Left renal pelvis (tissue), 4 donors: ENCODE measurements at regions not wholly inside any gene's neighbourhood (a gene's known extent, or its start where the extent isn't known, plus 50 kb on each side); places are given as distances from the start of the nearest gene placed in this dataset.

Experiments
- DNase-seq, 4 donors: peaks; one replicate each; pipeline ENCODE4 v3.0.0-alpha.2; 2013; ENCODE audit warnings: low read depth in 4 of 4, low spot score in 3 of 4

DNA sequence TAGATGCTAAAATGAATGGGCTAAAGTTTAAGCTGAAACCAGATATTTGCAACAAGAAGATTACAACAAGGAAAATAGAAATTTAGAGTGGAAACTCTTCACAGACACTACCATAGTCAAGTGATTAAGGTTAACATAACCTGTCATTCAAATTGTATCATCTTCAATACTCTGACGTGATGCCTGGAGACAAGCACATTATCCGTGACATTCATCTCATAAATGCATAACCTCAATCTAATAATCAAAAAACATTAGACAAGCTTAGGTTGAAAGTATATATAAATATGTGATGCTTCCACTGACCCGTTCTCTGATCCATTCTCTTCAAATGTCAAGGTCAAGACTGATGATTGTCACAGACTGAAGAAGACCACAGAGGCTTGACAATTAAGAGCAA lies 263.8 kb upstream of the MEOX2 start:
- DNase-seq, result no peak

DNA sequence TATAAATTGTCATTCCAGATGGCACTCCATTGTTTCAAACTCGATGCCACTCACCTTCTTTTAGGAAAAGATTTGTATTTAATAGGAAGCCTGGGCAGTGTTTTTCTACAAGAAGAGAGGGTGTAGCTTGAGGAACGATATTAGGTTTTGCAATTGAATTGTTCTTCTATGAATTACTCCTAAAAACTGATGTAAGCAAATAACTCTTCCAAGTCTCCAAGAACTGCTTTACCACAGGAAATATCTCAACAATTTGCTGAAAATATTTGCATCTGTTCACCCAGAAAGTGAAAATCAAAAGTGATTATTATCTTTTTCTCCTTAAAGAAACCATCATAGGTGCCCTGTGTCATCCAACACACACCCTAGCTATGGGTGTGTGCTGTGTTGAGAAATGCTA lies 261.3 kb upstream of the MEOX2 start:
- DNase-seq, result no peak

DNA sequence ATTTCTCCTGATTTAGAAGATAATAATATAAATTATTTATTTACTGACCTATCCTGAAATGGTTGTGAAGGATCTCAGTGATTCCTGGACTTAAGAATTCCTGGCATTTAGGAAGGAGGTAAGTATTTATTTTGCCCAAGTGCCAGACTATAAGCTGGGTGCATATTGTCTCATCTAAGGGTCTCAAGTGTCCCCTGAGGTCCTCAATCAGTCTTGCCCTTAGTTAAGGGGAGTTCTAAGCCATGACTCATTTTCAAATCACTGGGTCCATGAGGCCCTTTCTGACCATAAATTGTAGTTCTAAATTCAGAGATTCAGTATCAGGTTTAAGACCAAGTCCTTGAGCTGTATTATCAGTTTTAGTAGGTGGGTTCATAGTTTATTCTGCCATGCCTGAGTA lies 251.6 kb upstream of the MEOX2 start:
- DNase-seq, result no peak

DNA sequence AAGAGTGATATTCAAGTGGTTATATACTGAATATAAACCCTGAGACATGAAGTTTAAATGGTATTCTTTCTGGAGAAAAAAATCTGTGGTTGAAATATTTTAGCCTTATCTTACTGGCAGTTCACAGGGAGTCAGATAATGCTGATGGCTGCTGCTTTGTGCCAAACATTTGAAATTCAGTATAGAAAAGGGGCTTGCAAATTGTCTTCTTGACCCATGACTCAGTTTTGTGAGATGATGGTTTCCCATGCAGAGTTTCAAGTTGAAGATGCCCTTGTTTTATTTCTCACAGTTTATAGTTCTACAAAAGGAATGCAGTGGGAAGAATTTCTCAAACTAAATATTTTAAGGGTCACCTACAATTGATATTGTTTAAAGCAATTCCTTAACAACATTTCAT lies 251.1 kb upstream of the MEOX2 start:
- no peak for DNase-seq

DNA sequence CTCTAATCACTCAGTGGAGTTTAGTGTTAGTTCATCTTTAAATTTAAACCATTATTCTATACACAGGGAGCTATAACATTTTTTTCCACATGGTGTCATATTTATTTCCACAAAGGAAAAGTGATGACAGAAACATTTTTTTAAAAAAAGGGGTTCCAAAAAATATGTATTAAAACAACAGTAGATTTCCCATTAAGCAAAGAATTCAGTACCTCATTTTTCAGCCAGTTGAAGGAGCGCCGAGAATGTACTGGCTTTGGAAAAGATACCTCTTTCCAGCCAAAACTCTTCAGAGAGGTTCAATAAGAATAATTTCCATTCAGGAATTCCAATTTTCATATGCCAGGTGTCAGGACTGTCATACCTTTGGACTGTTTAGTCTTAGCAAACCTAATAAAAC lies 250.5 kb upstream of the MEOX2 start:
- DNase-seq, result no peak

DNA sequence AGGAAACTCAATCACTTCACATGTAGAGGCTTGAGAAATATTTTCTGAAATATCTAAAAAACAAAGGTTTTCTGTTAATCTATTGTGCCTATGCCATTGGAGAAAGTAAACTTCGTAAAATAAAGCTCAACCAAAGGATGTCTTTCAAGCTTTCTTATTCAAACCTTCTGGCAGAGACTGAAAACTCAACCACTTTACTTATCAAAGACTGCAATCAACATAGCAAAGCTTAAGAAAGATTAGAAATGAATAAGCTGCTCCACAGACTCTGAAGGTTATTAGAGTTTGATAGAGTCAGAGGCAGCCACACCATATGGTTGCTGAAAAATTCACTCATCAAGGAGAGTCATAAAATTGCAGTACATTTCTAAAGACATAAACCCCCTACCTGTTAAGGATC lies 245.8 kb upstream of the MEOX2 start:
- DNase-seq, result no peak

DNA sequence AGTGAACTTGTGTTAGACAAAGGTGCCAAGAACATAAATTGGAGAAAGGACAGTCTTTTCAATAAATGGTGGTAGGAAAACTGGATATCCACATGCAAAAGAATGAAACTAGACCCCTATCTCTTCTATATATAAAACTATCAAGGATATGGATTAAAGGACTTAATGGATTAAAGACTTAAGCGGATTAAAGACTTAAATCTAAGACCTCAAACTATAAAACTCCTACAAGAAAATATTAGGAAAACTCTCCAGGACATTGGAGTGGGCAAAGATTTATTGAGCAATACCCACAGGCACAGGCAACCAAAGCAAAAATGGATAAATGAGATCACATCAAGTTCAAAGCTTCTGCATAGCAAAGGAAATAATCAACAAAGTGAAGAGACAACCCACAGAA lies 242.9 kb upstream of the MEOX2 start:
- DNase-seq, result no peak

DNA sequence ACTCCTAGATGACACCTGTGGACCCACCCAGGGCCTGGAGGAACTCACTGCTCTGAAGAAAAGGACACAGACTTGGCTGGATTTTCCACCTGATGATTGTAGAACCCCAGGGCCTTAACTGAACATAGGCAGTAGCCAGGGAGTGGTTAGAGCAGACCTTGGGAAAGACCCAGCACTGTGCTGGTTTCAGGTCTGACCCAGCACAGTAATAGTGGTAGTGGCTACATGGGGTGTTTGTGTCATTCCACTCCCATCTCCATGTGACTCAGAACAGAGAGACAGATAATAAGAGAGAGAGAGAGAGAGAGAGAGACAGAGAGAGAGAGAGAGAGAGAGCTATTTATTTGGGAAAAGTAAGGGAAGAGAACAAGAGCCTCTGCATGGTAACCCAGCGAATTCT lies 239.1 kb upstream of the MEOX2 start:
- DNase-seq, result no peak

DNA sequence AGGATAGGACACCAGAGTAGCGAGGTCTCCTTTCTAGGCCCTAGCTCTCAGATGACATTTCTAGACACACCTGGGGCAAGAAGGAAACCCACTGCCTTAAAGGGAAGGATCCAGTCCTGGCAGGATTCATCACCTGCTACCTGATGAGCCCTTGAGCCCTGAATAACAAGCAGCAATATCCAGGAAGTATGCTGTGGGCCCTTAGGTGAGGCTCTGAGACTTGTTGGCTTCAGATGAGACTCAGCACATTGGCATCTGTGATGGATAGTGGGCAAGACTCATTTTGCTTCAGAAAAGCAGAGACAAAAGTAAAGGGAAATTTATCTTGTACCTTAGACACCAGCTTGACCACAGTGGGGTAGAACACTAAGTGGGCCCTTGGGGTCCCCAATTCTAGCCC lies 238.4 kb upstream of the MEOX2 start:
- DNase-seq, result no peak

DNA sequence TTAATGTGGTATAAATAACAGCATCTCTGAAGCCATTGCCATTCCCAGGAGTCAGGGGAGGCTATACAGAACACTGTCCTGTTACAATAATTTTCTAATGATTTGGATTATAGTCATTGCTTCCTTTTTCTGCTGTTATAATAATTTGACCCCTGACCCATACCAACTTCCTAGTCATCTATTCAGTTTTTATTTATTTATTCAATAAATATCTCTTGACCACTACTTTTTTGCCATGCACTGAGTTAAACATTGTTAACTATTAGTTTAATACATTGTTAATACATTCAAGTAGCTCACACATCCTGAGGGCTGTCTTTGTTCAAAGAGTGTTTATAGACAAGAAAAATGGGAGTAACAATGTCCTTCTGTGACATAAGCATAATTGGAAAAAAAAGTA lies 235.5 kb upstream of the MEOX2 start:
- DNase-seq, result no peak

DNA sequence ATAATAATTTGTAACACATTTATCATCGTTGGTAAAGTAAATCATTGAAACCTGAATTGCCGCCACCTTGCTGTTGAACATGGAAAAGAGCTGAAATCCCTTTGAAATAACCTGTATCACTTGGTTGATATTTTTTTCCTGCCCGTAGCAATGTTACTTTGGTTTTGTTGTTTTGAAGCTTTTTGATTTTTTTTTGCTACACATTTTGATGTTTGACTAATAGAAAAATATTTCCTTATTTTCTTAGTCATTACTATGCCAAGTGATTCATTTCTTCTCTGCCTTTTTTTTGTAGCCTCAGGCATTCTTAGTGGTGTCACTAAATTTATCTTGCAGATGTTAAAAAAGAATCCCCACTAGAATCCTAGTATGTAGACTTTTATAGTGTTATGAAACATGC lies 235.1 kb upstream of the MEOX2 start:
- no peak for DNase-seq

DNA sequence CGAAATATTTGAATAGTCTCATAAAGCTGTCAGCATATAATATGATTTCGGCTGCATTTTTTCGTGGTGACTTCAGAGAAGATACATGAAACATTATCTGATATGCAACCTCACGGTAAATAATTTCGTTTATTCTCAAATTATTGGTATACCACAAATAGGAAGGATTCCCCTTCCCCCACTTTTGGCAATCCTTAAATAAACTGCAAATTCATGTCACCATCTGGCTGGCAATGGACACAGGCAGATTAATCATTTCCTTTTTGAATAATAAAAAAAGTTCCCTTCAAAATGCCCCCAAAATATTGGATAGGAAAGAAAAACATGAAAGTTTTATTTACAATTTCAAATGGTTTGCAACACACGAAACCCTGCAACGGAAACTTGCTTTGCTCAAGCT lies 234.5 kb upstream of the MEOX2 start:
- no peak for DNase-seq

DNA sequence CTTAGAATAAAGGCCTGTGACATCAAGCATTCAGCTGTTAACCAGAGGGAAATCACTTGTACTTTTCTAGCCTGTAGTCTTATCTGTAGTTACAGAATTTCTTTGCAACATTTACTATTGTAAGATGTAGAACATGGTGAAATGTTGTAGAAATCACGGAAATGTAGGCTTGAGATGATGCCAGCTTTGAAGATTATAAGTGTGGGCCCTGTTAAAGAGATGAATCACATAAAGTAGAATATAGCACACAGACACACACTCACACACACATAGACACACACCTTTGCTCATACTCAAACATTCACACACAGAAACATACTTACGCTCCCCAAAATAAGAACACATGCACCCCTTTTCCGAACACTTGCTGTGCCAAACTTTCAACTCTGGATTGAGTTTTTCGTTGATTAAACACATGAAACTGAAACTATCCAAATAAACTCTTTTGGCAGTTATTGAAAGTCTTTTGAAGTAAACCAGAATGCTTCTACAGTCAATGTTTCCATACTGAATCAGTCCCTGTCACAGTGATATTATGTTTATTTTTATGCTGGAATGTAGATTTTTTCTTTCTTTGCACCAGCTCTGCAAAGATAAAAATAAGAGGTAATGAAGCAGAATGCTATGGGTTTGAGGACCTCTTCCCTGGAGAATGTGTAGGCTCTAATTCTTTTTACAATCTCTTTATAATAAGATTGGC lies 230.3 kb upstream of the MEOX2 start:
- no peak for DNase-seq

DNA sequence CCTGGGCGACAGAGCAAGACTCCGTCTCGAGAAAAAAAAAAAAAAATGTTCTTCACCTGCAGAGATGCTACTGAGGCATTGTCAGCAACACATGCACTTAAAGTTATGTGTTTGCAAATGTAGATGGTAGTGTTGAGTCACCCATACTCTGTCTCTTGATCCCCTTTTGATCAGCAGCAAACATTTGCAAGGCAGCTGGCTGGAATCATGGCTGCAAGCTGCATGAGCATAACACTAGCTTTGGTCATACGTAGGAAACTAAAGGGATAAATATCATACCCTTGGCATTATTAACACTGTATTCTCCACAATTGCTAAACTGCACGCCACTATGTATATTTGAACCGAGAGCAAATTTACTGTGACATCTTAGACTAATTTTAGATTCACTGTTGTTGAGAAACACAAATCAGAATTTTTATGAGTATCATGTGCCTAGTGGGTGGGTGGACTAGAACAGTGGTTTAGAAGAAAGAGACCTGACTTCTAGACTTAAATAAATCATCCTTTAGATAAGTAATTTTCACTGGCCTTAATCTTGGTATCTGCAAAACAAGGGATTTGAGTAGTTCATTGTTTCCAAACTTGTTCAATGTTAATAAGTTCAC lies 229.3 kb upstream of the MEOX2 start:
- no peak for DNase-seq

DNA sequence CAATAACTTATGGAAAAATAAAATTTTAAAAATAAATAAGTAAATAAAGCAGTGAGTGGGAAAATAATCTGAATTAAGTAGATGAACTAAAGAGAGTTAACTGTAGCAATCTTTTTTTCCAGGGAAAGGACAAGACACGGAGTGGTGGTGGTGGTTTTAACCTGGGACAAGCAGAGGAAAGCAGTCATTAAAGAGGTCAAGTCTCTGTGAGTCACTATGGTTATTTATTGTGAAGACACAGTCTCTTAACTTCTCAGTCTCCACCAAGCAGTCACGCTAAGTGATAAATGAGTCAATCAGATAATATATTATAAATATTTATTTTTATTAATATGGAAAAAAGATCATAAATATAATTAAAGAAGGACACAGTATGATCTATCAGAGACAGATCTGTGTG lies 228.1 kb upstream of the MEOX2 start:
- DNase-seq, result no peak

DNA sequence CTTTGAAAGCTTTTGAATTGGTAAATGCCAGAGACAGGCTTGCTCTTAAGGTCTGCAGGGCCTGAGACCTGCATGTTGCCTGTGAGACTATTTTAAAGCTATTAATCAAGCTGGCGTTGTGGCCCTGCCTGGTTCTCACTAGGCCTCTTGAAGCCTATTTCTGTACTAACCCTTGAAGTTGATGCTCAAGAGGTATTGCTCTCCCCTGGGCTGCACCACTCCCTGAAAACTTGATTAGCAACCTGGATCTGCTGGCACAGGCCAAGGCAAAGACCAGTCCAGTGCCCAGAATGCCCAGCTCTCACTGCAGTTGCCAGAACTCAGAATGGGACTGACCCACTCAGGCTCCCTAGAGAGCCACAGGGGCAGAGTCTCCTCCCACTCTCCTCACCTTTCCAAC lies 220.0 kb upstream of the MEOX2 start:
- no peak for DNase-seq

DNA sequence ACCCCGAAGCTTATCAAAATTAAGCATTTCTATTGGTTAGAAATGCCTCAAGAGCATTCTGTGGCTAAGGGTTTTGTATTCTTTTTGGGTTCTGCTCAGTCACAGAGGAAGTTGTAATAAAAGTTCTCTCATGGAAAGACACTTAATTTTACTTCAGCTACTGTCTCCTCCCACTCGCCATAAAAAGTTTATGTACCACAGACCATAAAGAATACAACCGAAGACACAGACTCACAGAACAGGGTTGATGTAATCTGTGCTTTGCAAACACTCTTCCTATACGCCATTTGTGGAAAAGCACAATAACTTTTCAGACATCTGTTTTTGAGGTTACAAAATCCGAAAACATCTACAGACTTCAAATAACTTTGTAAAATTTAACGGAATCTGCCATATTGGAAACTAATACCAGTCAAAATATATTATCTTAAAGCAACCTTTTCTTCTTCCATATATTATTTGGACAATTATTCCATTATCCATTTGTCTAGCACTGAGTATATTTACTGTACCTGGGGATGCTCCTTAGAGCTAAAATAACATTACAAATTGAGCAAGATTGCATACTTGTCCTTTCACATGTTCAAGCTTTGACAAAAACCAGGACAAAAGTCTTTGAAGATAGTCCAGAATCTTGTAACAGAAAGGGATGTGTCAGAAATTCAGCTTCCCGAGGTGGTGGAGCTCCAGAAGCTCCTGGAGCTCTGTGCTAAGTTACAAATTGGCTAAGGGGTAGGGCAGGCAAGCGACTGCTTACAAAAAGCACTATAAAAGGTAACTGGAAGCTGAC lies 219.0 kb upstream of the MEOX2 start:
- no peak for DNase-seq

DNA sequence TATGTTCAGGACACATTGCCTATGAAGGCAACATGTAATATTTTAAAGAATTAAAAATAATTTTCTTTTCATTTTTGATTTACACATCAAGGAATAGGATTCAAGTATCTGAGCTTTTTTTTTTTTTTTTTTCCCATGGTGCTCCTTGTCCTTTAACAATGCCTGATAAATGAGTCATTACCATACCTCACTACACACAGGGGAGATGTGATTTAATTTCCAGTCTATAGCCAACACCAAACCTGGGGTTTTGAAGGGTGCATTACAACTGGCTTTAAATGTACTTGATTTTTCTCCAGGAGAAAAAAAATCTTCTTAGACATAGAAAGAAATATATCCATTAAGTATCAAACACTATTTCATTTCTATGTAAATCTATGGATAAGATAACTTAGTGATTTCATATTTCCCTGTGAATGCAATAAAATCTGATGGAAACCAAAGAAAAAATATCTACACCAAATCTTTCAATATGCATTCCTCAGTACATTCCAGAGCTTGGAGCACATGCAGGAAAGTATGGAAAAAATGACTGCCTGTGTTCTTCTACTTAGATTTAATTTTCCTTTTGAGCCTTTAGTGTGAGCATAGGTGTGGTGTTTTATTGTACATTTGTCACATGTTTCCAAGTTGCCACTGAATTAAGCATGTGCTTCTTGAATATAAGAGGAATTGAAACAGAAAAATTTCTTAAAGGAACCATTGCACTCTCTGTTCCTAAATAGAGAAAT lies 204.8 kb upstream of the MEOX2 start:
- DNase-seq, result no peak

DNA sequence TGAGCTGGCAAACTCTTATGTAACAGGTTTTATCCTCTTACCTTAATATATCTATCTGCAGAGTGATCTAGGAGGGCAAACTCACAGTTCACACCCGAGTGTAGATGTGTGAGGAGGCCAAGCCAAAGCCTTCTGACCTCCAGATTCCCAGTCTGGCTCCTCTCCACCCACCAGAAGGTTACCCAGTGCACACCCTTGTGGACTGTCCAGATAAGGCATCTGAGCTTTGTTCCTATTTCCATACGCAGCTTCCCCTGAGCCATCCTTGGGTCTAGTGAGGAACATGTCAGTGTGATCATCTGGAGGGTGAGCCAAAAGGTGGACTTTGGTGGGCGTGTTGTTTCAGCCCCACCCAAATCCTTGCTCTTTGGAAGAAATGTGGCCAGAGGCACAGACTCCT lies 203.0 kb upstream of the MEOX2 start:
- DNase-seq, result no peak

DNA sequence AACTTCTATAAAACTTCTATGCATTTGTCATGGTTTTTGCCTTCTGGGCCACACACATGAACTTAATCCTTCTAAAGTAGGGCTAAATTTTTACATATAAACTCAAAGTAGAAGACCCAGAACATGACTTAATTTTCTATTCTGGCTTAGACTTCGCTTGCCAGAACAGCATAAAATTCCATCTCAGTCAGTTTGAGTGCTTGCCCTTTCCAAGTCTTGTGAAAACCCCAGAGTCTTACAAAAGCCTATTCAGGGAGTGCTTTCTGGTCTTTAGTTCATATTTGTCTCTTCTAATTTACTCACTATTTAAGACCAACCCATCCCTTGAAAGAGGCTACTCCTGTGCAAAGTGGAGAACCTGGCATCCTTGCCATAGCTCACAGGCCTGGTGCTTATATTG lies 201.6 kb upstream of the MEOX2 start:
- no peak for DNase-seq

DNA sequence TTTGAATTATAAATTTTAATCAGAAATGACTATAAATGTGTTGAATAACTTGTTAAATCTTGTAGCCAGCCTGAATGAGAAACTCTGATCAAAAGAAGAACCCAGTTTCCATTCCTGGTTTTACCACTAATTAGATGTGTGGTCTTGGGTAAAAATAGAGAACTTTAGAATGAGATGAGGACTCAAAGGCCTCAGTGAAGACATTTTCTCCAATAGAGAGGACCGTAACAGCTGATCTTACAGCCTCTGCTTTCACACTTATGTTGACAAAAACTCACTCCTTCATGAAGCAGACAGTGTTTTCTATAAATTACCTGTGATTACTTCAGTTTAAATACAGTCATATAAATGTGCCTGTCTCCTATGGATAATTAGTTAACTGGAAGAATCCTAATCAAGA lies 200.1 kb upstream of the MEOX2 start:
- no peak for DNase-seq

DNA sequence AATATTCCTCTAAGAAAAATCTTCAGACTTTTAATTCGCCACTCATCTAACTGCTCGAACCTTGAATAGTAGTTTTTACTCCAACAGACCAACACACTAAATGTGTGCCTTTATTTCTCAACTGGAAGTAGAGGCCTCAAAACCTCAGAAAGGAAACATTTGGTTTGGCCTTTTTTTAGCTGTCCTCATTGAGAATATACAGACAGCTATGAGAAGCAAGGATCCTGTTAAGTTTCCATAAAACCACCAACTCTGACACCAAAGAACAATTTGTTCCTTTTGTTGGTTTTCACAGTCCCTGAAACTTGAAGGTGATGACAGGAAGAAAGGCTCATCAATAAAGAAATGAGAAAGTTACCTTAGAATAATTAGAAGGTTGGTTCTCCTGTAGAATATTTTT lies 199.2 kb upstream of the MEOX2 start:
- DNase-seq, result no peak
